Urinary bladder (tissue), 3 donors: ENCODE measurements at regions not wholly inside any gene's neighbourhood (a gene's known extent, or its start where the extent isn't known, plus 50 kb on each side); places are given as distances from the start of the nearest gene placed in this dataset.

Source experiments
- DNase-seq: peaks from one replicate; pipeline ENCODE4 v3.0.0-alpha.2; 2015; ENCODE audit errors: extremely low spot score
- H3K27ac ChIP-seq: one replicate; pipeline ENCODE4 v1.5.1; 2013; ENCODE audit warnings: low read depth, mild to moderate bottlenecking, moderate library complexity
- H3K36me3 ChIP-seq: one replicate; pipeline ENCODE4 v1.6.1; 2013; ENCODE audit warnings: mild to moderate bottlenecking, moderate library complexity; ENCODE audit not compliant: insufficient read depth
- H3K4me1 ChIP-seq: one replicate; pipeline ENCODE4 v1.6.1; 2013; ENCODE audit warnings: mild to moderate bottlenecking, moderate library complexity; ENCODE audit not compliant: insufficient read depth
- H3K4me3 ChIP-seq: one replicate; pipeline ENCODE4 v1.5.1; 2013; ENCODE audit warnings: low read depth, low read length
- WGBS: extraction: QIAGEN DNeasy Blood & Tissue Kit; methylation state at CpG from one replicate; pipeline ENCODE4 v1.1.7; 2013; 5-methylcytosine and 5-hydroxymethylcytosine counted together
- donor health status: healthy with polysubstance abuse.
- donor health status: healthy.

GRCh38 chr9:81474792-81475191 is 214.6 kb downstream of the TLE1 start:
- H3K27ac ChIP-seq: no peak overlapping the region
- H3K4me3 ChIP-seq: no peak overlapping the region
- WGBS: 95% methylated on average over 5 of the region's 5 CpGs
- H3K4me1 ChIP-seq: no peaks in the 10 kb centered on the region
- H3K36me3 ChIP-seq: no peaks in the 10 kb centered on the region
- no peak for DNase-seq

GRCh38 chr9:81474125-81474524 is 215.2 kb downstream of the TLE1 start:
- 57% methylated on average over 3 of the region's 3 CpGs for WGBS
- no peaks in the 10 kb centered on the region for H3K36me3 ChIP-seq
- H3K4me3 ChIP-seq: no peak overlapping the region
- H3K27ac ChIP-seq: no peak overlapping the region
- DNase-seq: no peak
- no peaks in the 10 kb centered on the region for H3K4me1 ChIP-seq

GRCh38 chr9:81473708-81474107 is 215.6 kb downstream of the TLE1 start:
- Histone ChIP-seq H3K4me1 (no peaks in the 10 kb centered on the region), H3K4me3 (no peak overlapping the region), H3K36me3 (no peaks in the 10 kb centered on the region), H3K27ac (no peak overlapping the region)
- DNase-seq: no peak
- WGBS: 84% methylated on average over 1 of the region's 1 CpG

GRCh38 chr9:81473206-81473605 is 216.1 kb downstream of the TLE1 start:
- 88% methylated on average over 2 of the region's 2 CpGs for WGBS
- H3K4me3 ChIP-seq: no peak overlapping the region
- DNase-seq: no peak
- H3K4me1 ChIP-seq: no peaks in the 10 kb centered on the region
- H3K36me3 ChIP-seq: no peaks in the 10 kb centered on the region
- H3K27ac ChIP-seq: no peak overlapping the region

- 92% methylated on average over 10 of the region's 10 CpGs for WGBS
- no peaks in the 10 kb centered on the region for H3K4me1 ChIP-seq
- H3K4me3 ChIP-seq: no peak overlapping the region
- no peak overlapping the region for H3K27ac ChIP-seq
- no peak for DNase-seq
- H3K36me3 ChIP-seq: no peaks in the 10 kb centered on the region
Observed at GRCh38 chr9:81472701-81473100, 216.6 kb downstream of the TLE1 start.

- H3K27ac ChIP-seq: no peak overlapping the region
- H3K4me3 ChIP-seq: no peak overlapping the region
- H3K36me3 ChIP-seq: no peaks in the 10 kb centered on the region
- no peak for DNase-seq
- no peaks in the 10 kb centered on the region for H3K4me1 ChIP-seq
- 48% methylated on average over 3 of the region's 3 CpGs for WGBS
Observed at GRCh38 chr9:81470864-81471263, 218.5 kb downstream of the TLE1 start.

- H3K27ac ChIP-seq: no peak overlapping the region
- WGBS: 81% methylated on average over 1 of the region's 1 CpG
- no peak for DNase-seq
Observed at GRCh38 chr9:81468084-81468595, 221.2 kb downstream of the TLE1 start.

GRCh38 chr9:81466981-81467380 is 222.4 kb downstream of the TLE1 start:
- Histone ChIP-seq H3K4me3 (no peak overlapping the region), H3K36me3 (no peaks in the 10 kb centered on the region), H3K27ac (no peak overlapping the region), H3K4me1 (no peaks in the 10 kb centered on the region)
- no peak for DNase-seq
- 91% methylated on average over 5 of the region's 5 CpGs for WGBS

More at GRCh38 chr9:81468084-81468595, 221.2 kb downstream of the TLE1 start:
- no peaks in the 10 kb centered on the region for H3K36me3 ChIP-seq
- H3K4me3 ChIP-seq: no peak overlapping the region
- H3K4me1 ChIP-seq: no peaks in the 10 kb centered on the region

GRCh38 chr9:81465468-81466011 is 223.8 kb downstream of the TLE1 start:
- DNase-seq: no peak
- H3K4me3 ChIP-seq: no peak overlapping the region
- H3K27ac ChIP-seq: no peak overlapping the region
- WGBS: 41% methylated on average over 6 of the region's 6 CpGs
- H3K36me3 ChIP-seq: no peaks in the 10 kb centered on the region
- no peaks in the 10 kb centered on the region for H3K4me1 ChIP-seq

GRCh38 chr9:81462801-81463200 is 226.5 kb downstream of the TLE1 start:
- Histone ChIP-seq H3K4me1 (no peaks in the 10 kb centered on the region), H3K27ac (no peak overlapping the region), H3K36me3 (no peaks in the 10 kb centered on the region), H3K4me3 (no peak overlapping the region)
- DNase-seq: no peak

GRCh38 chr9:81461196-81461595 is 228.2 kb downstream of the TLE1 start:
- no peaks in the 10 kb centered on the region for H3K4me1 ChIP-seq
- H3K4me3 ChIP-seq: no peak overlapping the region
- no peak overlapping the region for H3K27ac ChIP-seq
- DNase-seq: no peak
- H3K36me3 ChIP-seq: no peaks in the 10 kb centered on the region
- 71% methylated on average over 5 of the region's 5 CpGs for WGBS

- H3K4me3 ChIP-seq: no peak overlapping the region
- no peak overlapping the region for H3K27ac ChIP-seq
- no peaks in the 10 kb centered on the region for H3K36me3 ChIP-seq
- no peaks in the 10 kb centered on the region for H3K4me1 ChIP-seq
- 56% methylated on average over 1 of the region's 1 CpG for WGBS
- DNase-seq: peak; percentile 21
Observed at GRCh38 chr9:81460693-81461092, 228.7 kb downstream of the TLE1 start.

GRCh38 chr9:81459591-81459990 is 229.8 kb downstream of the TLE1 start:
- Histone ChIP-seq H3K36me3 (no peaks in the 10 kb centered on the region), H3K27ac (no peak overlapping the region), H3K4me3 (no peak overlapping the region), H3K4me1 (no peaks in the 10 kb centered on the region)
- DNase-seq: no peak

- H3K27ac ChIP-seq: no peak overlapping the region
- DNase-seq: no peak
- H3K4me3 ChIP-seq: no peak overlapping the region
- no peaks in the 10 kb centered on the region for H3K36me3 ChIP-seq
- WGBS: 67% methylated on average over 2 of the region's 2 CpGs
- no peaks in the 10 kb centered on the region for H3K4me1 ChIP-seq
Observed at GRCh38 chr9:81456431-81457006, 232.8 kb downstream of the TLE1 start.
